GM10266 (cell line): ENCODE measurements at regions not wholly inside any gene's neighbourhood (a gene's known extent, or its start where the extent isn't known, plus 50 kb on each side); places are given as distances from the start of the nearest gene placed in this dataset.

Experiments used
- DNase-seq: peaks from one replicate; pipeline ENCODE4 v3.0.0; 2012; ENCODE audit errors: extremely low spot score
- CTCF ChIP-seq: IDR thresholded peaks from 2 replicates; pipeline ENCODE4 v1.5.1; 2012; ENCODE audit warnings: mild to moderate bottlenecking, low read depth; ENCODE audit not compliant: control insufficient read depth, insufficient read depth; ENCODE audit errors: missing control alignments

GRCh38 chr5:115360046-115360685, 63.7 kb upstream of the CCDC112 start:
- no peak for TF ChIP-seq CTCF
- no peak for DNase-seq

GRCh38 chr5:115355767-115356381, 59.4 kb upstream of the CCDC112 start:
- TF ChIP-seq CTCF = no peak
- DNase-seq = no peak

- DNase-seq = no peak
- TF ChIP-seq CTCF = no peak
Measured at GRCh38 chr5:115355095-115355494, 58.6 kb upstream of the CCDC112 start.

- no peak for DNase-seq
- TF ChIP-seq CTCF = no peak
Measured at GRCh38 chr5:115354246-115354645, 57.8 kb upstream of the CCDC112 start.

GRCh38 chr5:115352571-115352970, 56.1 kb upstream of the CCDC112 start:
- DNase-seq = no peak
- TF ChIP-seq CTCF = no peak

- no peak for TF ChIP-seq CTCF
- DNase-seq = no peak
Measured at GRCh38 chr5:115351356-115352195, 55.1 kb upstream of the CCDC112 start.

- no peak for DNase-seq
- TF ChIP-seq CTCF = no peak
Measured at GRCh38 chr5:115350894-115351293, 54.4 kb upstream of the CCDC112 start.
